ENCODE measurements at regions not wholly inside any gene's neighbourhood (a gene's known extent, or its start where the extent isn't known, plus 50 kb on each side); places are given as distances from the start of the nearest gene placed in this dataset.

GRCh38 chr14:65877166-65877565, 464.6 kb downstream of the FUT8 start:
- Histone ChIP-seq H3K4me3 (no peak overlapping the region), H3K4me1 (no peaks in the 10 kb centered on the region), H3K27ac (no peak overlapping the region), H3K36me3 (ENCODE audit: low read depth, missing control alignments) (no peaks in the 10 kb centered on the region), H3K9me3 (no peaks in the 10 kb centered on the region), H3K27me3 (no peaks in the 10 kb centered on the region)
- TF ChIP-seq CTCF (IDR thresholded peaks at IDR 0.05) (no peak), POLR2A (IDR thresholded peaks at IDR 0.05) (no peak)
- WGBS, 2 donors, result 95 to 96% methylated on average over 7 of the region's 7 CpGs
- DNase-seq, result no peak
- intact Hi-C loops (cut with DNase I; ENCODE audit: low total_unique reads), result no loop called here

GRCh38 chr14:65877624-65878023, 465.1 kb downstream of the FUT8 start:
- H3K36me3 ChIP-seq (ENCODE audit: low read depth, missing control alignments), result no peaks in the 10 kb centered on the region
- WGBS, 2 donors, result 68 to 72% methylated on average over 4 of the region's 4 CpGs
- no peaks in the 10 kb centered on the region for H3K9me3 ChIP-seq
- TF ChIP-seq CTCF (IDR thresholded peaks at IDR 0.05) (no peak), POLR2A (IDR thresholded peaks at IDR 0.05) (no peak)
- no peaks in the 10 kb centered on the region for H3K27me3 ChIP-seq
- H3K4me3 ChIP-seq, result no peak overlapping the region
- H3K27ac ChIP-seq, result no peak overlapping the region
- intact Hi-C loops (cut with DNase I; ENCODE audit: low total_unique reads), result no loop called here
- no peak for DNase-seq
- H3K4me1 ChIP-seq, result no peaks in the 10 kb centered on the region

- Histone ChIP-seq H3K27ac (no peak overlapping the region), H3K9me3 (no peaks in the 10 kb centered on the region), H3K4me1 (no peaks in the 10 kb centered on the region), H3K27me3 (no peaks in the 10 kb centered on the region), H3K4me3 (no peak overlapping the region), H3K36me3 (ENCODE audit: low read depth, missing control alignments) (no peaks in the 10 kb centered on the region)
- TF ChIP-seq POLR2A (IDR thresholded peaks at IDR 0.05) (no peak), CTCF (IDR thresholded peaks at IDR 0.05) (no peak)
- no peak for DNase-seq
- intact Hi-C loops (cut with DNase I; ENCODE audit: low total_unique reads), result no loop called here
- 85 to 87% methylated on average over 4 of the region's 4 CpGs for WGBS, 2 donors
Measured at GRCh38 chr14:65878586-65878985, 466.1 kb downstream of the FUT8 start.

GRCh38 chr14:65879248-65880009, 466.9 kb downstream of the FUT8 start:
- H3K4me1 ChIP-seq, result no peaks in the 10 kb centered on the region
- H3K27me3 ChIP-seq, result no peaks in the 10 kb centered on the region
- H3K4me3 ChIP-seq, result no peak overlapping the region
- H3K9me3 ChIP-seq, result no peaks in the 10 kb centered on the region
- no peak for DNase-seq
- intact Hi-C loops (cut with DNase I; ENCODE audit: low total_unique reads), result no loop called here
- no peak for TF ChIP-seq POLR2A (IDR thresholded peaks at IDR 0.05)
- no peak for TF ChIP-seq CTCF (IDR thresholded peaks at IDR 0.05)
- no peak overlapping the region for H3K27ac ChIP-seq
- WGBS, 2 donors, result 86 to 93% methylated on average over 3 of the region's 3 CpGs
- H3K36me3 ChIP-seq (ENCODE audit: low read depth, missing control alignments), result no peaks in the 10 kb centered on the region

GRCh38 chr14:65880507-65880906, 468.0 kb downstream of the FUT8 start:
- intact Hi-C loops (cut with DNase I; ENCODE audit: low total_unique reads), result no loop called here
- Histone ChIP-seq H3K27ac (no peak overlapping the region), H3K27me3 (no peaks in the 10 kb centered on the region), H3K4me3 (no peak overlapping the region), H3K4me1 (no peaks in the 10 kb centered on the region), H3K36me3 (ENCODE audit: low read depth, missing control alignments) (no peaks in the 10 kb centered on the region), H3K9me3 (no peaks in the 10 kb centered on the region)
- TF ChIP-seq CTCF (IDR thresholded peaks at IDR 0.05) (no peak), POLR2A (IDR thresholded peaks at IDR 0.05) (no peak)
- DNase-seq, result no peak
